ENCODE measurements at regions not wholly inside any gene's neighbourhood (a gene's known extent, or its start where the extent isn't known, plus 50 kb on each side); places are given as distances from the start of the nearest gene placed in this dataset.

DNA sequence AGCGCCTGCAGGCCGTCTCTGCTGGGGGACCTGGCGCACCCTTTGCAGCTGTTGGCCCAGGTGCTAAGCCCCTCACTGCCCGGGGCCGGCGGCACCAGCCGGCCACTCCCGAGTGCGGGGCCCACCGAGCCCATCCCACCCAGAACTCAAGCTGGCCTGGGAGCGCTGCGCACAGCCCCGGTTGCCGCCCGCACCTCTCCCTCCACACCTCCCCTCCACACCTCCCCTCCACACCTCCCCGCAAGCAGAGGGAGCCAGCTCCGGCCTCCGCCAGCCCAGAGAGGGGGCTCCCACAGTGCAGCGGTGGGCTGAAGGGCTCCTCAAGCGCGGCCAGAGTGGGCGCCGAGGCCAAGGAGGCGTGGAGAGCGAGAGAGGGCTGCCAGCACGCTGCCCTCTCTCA is 177.8 kb upstream of the KAZN start:
- H2AFZ ChIP-seq (ENCODE audit: insufficient read depth, low read depth, low read length, poor library complexity, severe bottlenecking): no peak overlapping the region
- no peak overlapping the region for H3K4me3 Mint-ChIP-seq
- WGBS (ENCODE audit: insufficient coverage): 95% methylated on average over 22 of the region's 26 CpGs

DNA sequence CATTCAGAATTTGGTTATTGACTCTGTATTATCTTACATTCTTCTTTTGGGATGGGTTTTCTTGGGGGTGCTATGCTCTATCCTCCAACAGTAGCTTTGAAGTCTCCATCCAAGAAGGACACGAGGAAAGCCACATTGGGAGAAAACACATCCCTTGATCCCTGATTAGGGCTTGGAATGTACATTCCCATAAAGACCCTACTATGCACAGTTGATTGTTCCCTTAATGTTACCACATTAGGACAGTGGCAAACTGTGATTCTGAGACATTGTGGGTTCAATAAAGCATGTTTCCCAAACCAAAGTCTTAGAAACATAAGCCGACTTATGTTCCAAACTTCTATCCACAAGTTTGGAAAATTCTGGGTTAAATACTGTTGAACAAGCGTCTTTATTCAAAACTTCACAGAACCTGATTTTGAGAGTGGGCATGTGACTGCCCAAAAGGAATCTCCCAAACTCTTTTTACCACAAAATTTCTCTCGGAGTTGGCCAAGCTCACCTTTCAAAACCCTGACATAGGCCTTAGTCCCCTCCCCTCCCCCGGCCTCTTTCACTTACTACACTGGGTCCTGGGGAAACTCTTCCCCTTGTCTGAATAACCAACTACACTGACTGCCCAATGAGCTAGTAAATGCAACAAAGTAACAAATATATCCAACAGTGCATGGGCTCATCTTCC is 177.0 kb upstream of the KAZN start:
- TF ChIP-seq, protein P1, sequence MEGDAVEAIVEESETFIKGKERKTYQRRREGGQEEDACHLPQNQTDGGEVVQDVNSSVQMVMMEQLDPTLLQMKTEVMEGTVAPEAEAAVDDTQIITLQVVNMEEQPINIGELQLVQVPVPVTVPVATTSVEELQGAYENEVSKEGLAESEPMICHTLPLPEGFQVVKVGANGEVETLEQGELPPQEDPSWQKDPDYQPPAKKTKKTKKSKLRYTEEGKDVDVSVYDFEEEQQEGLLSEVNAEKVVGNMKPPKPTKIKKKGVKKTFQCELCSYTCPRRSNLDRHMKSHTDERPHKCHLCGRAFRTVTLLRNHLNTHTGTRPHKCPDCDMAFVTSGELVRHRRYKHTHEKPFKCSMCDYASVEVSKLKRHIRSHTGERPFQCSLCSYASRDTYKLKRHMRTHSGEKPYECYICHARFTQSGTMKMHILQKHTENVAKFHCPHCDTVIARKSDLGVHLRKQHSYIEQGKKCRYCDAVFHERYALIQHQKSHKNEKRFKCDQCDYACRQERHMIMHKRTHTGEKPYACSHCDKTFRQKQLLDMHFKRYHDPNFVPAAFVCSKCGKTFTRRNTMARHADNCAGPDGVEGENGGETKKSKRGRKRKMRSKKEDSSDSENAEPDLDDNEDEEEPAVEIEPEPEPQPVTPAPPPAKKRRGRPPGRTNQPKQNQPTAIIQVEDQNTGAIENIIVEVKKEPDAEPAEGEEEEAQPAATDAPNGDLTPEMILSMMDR (IDR thresholded peaks at IDR 0.05): no peak
- no peaks in the 10 kb centered on the region for H3K36me3 Mint-ChIP-seq
- H3K79me2 ChIP-seq (ENCODE audit: insufficient read depth, low read length): no peaks in the 10 kb centered on the region
- WGBS (ENCODE audit: insufficient coverage): 92% methylated on average over 3 of the region's 5 CpGs
- no peaks in the 10 kb centered on the region for H3K36me3 ChIP-seq (replicated peaks in 1 of 2; ENCODE audit: control insufficient read depth in 1 of 2, insufficient read depth in 2 of 2, low read length in 2 of 2)
- no peak overlapping the region for H2AFZ ChIP-seq (ENCODE audit: insufficient read depth, low read depth, low read length, poor library complexity, severe bottlenecking)
- no peak overlapping the region for H3K27ac ChIP-seq (ENCODE audit: low read depth in 1 of 2, low read length in 2 of 2)
- peaks cover 0 to 8% (median 0%) of the 10 kb centered on the region in 7 donors for H3K9me3 Mint-ChIP-seq
- H3K4me1 ChIP-seq (ENCODE audit: control insufficient read depth in 1 of 2, insufficient read depth in 2 of 2, low read length in 2 of 2): no peaks in the 10 kb centered on the region
- H3K4me1 Mint-ChIP-seq: no peaks in the 10 kb centered on the region
- no peaks in the 10 kb centered on the region for H4K20me1 ChIP-seq (ENCODE audit: insufficient read depth, low read length)
- no peaks in the 10 kb centered on the region for H3K9me3 ChIP-seq (replicated peaks in 1 of 2; ENCODE audit: control insufficient read depth in 1 of 2, insufficient read depth in 1 of 2, low read length in 2 of 2)
- H3K27me3 ChIP-seq (ENCODE audit: control insufficient read depth in 2 of 2, insufficient read depth in 2 of 2, low read length in 2 of 2): no peaks in the 10 kb centered on the region
- peaks cover 0 to 7% (median 4%) of the 10 kb centered on the region in 3 donors for H3K27me3 Mint-ChIP-seq (ENCODE audit: low read depth in 3 of 3)
- intact Hi-C loops (cut with micrococcal nuclease): no loop called here
- H3K9ac ChIP-seq (ENCODE audit: insufficient read depth, low read length, poor library complexity, severe bottlenecking): no peak overlapping the region
- H3K27ac Mint-ChIP-seq: no peak overlapping the region
- H3K4me2 ChIP-seq (replicated peaks; ENCODE audit: extremely low read depth, low read length, poor library complexity, severe bottlenecking): no peak overlapping the region
- H3K4me3 ChIP-seq (replicated peaks in 1 of 3; ENCODE audit: low read depth in 2 of 3, low read length in 3 of 3): no peak overlapping the region
- no peak for DNase-seq
- H3K4me3 Mint-ChIP-seq: no peak overlapping the region

More for the DNA sequence above, 177.8 kb upstream of the KAZN start:
- Mint-ChIP-seq H3K4me1 (no peaks in the 10 kb centered on the region), H3K27me3 (ENCODE audit: low read depth in 3 of 3) (peaks cover 0 to 7% (median 4%) of the 10 kb centered on the region in 3 donors), H3K9me3 (peaks cover 0 to 8% (median 0%) of the 10 kb centered on the region in 7 donors), H3K27ac (no peak overlapping the region), H3K36me3 (no peaks in the 10 kb centered on the region)
- H4K20me1 ChIP-seq (ENCODE audit: insufficient read depth, low read length): no peaks in the 10 kb centered on the region
- no peak overlapping the region for H3K4me3 ChIP-seq (replicated peaks in 1 of 3; ENCODE audit: low read depth in 2 of 3, low read length in 3 of 3)
- H3K27ac ChIP-seq (ENCODE audit: low read depth in 1 of 2, low read length in 2 of 2): no peak overlapping the region
- intact Hi-C loops (cut with micrococcal nuclease): no loop called here
- DNase-seq: no peak
- H3K36me3 ChIP-seq (replicated peaks in 1 of 2; ENCODE audit: control insufficient read depth in 1 of 2, insufficient read depth in 2 of 2, low read length in 2 of 2): no peaks in the 10 kb centered on the region
- TF ChIP-seq, protein P1 (IDR thresholded peaks at IDR 0.05): no peak
- H3K79me2 ChIP-seq (ENCODE audit: insufficient read depth, low read length): no peaks in the 10 kb centered on the region
- no peak overlapping the region for H3K9ac ChIP-seq (ENCODE audit: insufficient read depth, low read length, poor library complexity, severe bottlenecking)
- H3K9me3 ChIP-seq (replicated peaks in 1 of 2; ENCODE audit: control insufficient read depth in 1 of 2, insufficient read depth in 1 of 2, low read length in 2 of 2): no peaks in the 10 kb centered on the region
- no peak overlapping the region for H3K4me2 ChIP-seq (replicated peaks; ENCODE audit: extremely low read depth, low read length, poor library complexity, severe bottlenecking)
- no peaks in the 10 kb centered on the region for H3K27me3 ChIP-seq (ENCODE audit: control insufficient read depth in 2 of 2, insufficient read depth in 2 of 2, low read length in 2 of 2)
- H3K4me1 ChIP-seq (ENCODE audit: control insufficient read depth in 1 of 2, insufficient read depth in 2 of 2, low read length in 2 of 2): no peaks in the 10 kb centered on the region
